Left cardiac atrium (tissue), 4 donors: ENCODE measurements at regions not wholly inside any gene's neighbourhood (a gene's known extent, or its start where the extent isn't known, plus 50 kb on each side); places are given as distances from the start of the nearest gene placed in this dataset.
"Not testable (repeated sequence)": the region's sequence is repeated elsewhere in the genome, so short reads cannot be mapped to it uniquely, and the experiment has no call there.

Experiments used
- ATAC-seq, 2 donors: fragments of 200-7000 bp; cut with Tn5 transposase; one replicate each; pipeline ENCODE4 v1.9.1; 2020; ENCODE audit warnings: mild to moderate bottlenecking in 2 of 2, moderate library complexity in 2 of 2
- DNase-seq: peaks from one replicate; pipeline ENCODE4 v3.0.0-alpha.2; 2020
- intact Hi-C, 2 donors: fragments of 100-400 bp; cut with DNase I; formaldehyde crosslinking; loops; one replicate each; pipeline versions ENCODE4 v1.14.1 to v1.15.1; 2022 to 2023
- donor health status: DM: no; HTN: yes; CAD: no.
- donor health status: DM: no; HTN: yes; CAD: no; lungs with severe emphysema.
- donor health status: DM: yes; HTN: yes; CAD: no.
- donor health status: Dilated cardiomyopathy.

DNA sequence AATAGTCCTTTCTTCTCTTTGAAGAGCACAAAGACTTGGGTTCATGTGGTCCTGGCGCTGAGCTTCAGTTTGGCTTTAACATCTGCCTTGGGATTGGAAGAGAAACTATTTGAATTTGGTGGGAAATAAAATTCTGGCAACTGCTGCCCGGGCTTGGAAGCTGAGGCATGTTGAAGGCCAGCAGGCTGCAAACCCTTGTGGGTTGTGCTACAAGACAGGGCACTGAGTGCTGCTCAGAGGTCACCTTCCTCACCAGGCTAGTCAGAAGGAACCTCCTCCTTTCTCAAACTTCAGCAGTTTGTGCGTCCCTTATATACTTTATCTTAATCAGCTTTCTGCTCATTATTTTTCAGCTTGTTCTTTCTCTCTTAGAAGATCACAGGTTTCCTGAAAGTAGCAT is 238.4 kb upstream of the TBX18 start:
- no peak for ATAC-seq
- intact Hi-C loops: no loop called here
- DNase-seq: no peak

DNA sequence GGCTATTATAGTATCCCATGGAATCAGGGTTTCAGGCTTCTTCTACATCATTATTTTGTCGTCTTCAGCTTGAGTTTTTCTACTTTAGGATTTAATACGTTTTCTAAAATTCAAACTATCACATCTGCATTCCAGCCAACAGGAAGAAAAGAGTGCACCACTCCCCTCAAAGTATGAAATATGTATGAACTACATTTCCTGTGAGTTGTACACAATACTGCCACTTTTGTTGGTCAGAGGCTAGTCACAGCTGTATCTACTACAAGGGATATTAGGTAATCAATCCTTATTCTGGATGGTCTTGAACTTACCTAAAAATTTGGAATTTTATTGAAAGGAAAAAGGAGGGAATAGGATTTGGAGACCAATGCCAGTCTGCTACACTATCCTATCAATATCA is 235.6 kb upstream of the TBX18 start:
- intact Hi-C loops: no loop called here
- no peak for DNase-seq
- ATAC-seq: no peak

DNA sequence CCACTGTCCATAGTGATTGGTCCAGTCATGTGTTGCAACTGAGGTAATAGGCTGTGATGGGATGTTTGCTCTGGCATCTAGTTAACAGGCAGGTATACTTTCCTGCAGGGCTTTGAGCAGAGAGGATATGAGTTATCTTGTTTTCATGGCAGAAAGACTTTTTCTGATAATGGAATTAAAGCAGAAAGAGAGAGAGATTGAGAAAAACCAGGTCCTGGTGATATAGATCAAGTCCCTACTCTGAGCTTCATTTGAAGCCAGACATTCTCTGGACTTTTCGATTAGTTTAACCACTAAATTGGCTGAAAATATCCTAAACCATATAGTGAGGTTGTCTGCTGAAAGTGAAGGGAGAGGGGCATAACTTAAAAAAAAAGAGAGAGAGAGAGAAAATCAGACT is 233.8 kb upstream of the TBX18 start:
- ATAC-seq (no peak), DNase-seq (no peak)
- intact Hi-C loops: no loop called here

DNA sequence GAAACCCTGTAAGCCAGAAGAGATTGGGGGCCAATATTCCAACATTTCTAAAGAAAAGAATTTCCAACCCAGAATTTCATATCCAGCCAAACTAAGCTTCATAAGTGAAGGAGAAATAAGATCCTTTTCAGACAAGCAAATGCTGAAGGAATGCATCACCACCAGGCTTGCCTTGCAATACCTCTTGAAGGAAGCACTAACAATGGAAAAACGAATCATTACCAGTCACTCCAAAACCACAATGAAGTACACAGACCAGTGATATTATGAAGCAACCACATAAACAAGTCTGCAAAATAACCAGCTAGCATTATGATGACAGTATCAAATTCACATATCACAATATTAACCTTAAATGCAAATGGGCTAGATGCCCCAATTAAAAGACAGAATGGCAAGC is 224.4 kb upstream of the TBX18 start:
- intact Hi-C loops, ATAC-seq, DNase-seq: not testable (repeated sequence)

DNA sequence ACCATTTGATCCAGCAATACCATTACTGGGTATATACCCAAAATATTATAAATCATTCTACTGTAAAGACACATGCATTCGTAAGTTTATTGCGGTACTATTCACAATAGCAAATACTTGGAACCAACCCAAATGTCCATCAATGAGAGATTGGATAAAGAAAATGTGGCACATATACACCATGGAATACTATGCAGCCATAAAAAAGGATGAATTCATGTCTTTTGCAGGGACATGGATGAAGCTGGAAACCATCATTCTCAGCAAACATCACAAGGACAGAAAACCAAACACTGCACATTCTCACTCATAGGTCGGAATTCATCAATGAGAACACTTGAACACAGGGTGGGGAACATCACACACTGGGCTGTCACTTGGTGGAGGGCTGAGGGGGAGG is 221.1 kb upstream of the TBX18 start:
- intact Hi-C loops, ATAC-seq, DNase-seq: not testable (repeated sequence)

DNA sequence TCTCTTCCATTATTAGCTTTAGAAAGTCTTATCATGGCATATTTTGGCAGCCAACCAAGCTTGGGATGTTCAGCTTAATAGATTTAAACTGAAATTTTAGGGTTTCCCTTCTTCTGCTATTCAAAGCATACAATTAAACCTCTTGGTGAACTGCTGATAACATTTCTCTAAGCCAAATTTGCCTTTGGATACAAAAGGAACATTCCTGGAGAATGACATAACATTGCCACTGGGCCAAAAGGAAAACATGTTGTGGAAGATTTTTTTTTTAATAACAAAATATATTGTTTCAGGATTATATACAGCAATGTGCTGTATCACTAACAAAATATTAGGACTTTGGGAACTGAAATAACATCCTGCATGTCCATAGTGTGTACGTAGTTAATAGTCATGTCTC is 215.1 kb upstream of the TBX18 start:
- no peak for DNase-seq
- intact Hi-C loops: no loop called here
- ATAC-seq: no peak

DNA sequence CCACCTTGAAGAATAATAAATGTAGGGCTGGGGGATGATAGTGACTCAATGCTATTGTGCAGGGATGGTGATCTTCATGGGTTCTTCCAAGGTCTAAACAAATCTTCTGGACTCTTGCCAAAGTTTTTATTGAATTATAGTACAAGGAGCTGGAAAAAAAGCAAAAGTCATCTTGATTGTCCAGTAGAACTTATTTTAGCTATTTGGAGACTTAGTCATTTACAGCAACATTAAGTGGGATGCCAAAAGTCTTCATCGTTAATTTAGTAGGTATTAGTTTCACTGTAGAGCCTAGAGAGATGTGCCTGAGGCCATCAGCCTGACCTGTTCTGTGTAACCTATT is 212.9 kb upstream of the TBX18 start:
- DNase-seq (no peak), ATAC-seq (no peak)
- intact Hi-C loops: no loop called here

DNA sequence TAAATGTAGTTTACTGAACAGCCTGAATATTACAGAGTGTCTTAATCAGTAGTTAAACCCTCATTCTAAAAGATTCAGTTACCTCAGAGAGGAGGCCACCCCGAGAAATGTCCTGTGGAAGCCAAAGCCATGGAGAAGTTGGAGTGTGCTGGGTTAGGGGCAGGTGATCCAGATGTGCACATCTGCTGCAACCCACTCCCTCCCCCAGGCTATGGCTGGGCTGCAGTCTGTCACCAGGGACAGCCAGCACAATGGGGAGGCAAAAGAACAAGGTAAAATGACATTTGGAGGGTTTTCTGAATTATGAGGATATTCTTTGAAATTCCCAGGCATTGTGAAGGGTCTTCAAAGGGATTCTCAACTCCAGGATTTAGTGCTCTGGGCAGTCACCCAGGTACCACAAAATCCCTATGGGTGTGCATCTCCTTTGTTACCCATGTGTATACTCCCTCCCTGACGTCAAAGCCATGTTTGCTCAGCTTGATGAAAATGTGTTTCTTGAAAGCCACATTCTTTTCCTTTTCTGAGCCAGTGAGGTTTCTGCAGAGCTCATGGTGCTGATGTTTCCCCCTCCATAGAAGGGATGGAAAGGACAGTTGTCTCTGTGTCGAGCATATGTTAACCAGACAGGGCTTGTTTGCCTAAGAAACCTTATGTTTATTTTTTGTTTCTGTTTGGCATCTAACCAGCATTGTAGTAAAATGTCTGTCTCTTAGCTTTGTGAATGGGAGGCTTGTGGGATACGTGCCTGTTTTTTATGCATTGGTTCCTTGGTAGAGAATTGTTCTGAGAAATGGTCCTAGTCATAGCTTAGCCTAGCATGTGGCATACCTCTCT is 212.3 kb upstream of the TBX18 start:
- ATAC-seq: peak in 1 of 2 donors; percentile 30
- no peak for DNase-seq
- intact Hi-C loops: no loop called here

DNA sequence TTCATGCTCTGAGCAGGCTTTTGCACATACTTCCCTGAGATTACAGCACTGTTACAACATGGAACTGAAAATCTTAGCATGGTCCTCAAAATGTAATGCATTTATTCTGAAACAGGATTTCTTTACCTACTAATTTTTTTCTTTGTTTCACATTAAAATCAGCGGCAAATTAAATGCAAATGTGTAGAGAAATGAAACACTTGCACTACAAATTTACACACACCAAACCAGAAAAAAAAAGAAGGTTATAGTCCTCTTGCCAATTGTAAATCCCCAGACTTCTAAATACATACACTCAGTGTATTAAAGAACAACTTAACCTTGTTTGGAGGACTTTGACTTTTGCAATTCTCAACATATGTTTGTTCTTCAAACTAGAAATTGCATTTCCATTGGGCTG is 210.9 kb upstream of the TBX18 start:
- intact Hi-C loops: no loop called here
- no peak for ATAC-seq
- no peak for DNase-seq

DNA sequence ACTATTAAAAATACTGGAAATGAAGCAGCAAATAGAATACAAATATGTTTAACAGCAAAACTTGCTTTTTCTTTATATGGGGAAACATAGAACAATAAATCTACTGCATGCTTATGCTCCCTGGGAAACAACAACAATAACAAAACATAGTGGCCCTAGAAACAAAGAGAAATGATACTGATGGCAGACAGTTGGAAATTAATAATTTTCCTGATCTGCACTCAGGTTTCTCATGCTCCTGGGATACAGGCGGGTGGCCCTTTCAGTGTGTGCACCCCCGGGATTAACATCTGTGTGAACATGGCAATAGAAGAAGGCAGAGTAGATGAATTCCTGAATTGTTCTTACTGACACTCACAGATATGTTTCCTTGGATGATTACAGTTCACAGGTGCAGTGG is 209.2 kb upstream of the TBX18 start:
- intact Hi-C loops: no loop called here
- no peak for ATAC-seq
- DNase-seq: no peak

DNA sequence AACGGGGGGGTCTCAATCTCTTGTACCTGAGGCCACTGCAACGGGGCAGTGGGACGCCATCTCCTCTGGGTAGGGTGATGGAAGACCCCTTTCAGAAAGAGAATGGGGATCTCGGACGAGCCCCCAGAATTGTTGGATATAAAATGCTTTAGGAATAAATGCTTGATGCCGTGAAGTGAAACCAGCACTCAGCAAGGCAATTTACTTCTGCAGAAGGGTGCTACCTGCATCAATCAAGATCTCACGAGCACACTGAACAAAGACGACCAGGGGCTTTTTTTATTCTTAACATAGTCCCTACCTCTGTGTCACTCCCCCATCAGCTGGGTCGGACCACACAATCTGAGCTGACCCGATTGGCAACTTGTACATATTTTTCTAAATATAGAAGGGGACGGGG is 203.6 kb upstream of the TBX18 start:
- intact Hi-C loops: no loop called here
- DNase-seq: no peak
- no peak for ATAC-seq

DNA sequence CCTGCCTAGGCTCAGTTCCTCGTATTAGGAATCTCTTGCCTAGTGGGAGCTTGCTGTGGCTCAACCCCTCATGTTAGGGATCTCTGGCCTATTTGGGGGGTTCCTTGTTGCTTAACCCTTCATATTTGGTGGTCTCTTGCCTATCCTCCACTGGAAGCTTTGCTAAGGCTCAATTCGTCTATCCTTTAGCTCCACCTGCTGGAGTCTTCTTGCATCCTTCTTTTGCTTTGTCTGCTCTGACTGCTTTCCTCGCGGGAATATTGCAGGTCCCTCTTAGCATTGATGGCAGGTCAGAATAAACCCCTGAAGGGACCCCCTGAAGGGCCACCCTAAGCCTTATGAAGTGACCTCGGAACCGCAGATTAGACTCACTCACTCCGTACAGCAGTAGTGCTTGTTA is 203.0 kb upstream of the TBX18 start:
- intact Hi-C loops: no loop called here
- ATAC-seq (no peak), DNase-seq (no peak)

DNA sequence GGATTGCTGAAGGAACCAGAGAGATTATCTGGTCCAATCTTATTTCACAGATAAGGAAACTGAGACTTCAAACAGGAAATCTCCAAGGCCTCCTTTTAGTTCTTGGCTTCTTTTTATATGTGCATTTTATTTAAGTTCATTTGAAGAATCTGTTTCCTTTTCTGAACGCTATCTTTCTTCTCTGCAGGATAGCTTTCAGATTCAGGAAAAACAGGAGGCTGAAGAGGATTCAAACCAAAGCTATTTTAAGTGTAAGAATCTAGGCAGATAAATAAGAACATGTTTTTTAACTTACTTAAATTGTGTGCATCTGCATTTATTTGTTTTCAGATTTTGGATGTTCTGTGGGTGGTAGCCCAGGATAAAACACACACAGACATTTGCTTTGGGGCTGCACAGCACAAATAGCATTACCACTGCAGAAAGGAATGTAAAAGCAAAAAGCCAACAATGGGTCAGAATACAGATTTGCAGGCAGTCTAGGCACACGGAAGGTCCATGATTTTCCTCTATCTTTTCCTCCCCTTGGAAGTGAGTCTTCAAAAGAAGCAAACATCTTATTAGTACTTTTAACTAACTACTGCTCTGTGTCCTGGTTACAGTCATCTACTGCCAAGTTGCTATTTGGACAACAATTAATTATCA is 188.8 kb upstream of the TBX18 start:
- intact Hi-C loops: no loop called here
- DNase-seq: no peak
- peak in 1 of 2 donors; percentile 53 for ATAC-seq

DNA sequence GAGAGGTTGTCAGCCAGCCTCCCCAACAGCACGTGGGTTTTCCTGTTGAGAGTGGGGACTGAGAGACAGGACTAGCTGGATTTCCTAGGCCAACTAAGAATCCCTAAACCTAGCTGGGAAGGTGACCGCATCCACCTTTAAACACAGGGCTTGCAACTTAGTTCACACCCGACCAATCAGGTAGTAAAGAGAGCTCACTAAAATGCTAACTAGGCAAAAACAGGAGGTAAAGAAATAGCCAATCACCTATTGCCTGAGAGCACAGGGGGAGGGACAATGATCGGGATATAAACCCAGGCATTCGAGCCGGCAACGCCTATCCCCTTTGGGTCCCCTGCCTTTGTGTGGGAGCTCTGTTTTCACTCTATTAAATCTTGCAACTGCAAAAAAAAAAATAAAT is 180.5 kb upstream of the TBX18 start:
- ATAC-seq, intact Hi-C loops, DNase-seq: not testable (repeated sequence)

DNA sequence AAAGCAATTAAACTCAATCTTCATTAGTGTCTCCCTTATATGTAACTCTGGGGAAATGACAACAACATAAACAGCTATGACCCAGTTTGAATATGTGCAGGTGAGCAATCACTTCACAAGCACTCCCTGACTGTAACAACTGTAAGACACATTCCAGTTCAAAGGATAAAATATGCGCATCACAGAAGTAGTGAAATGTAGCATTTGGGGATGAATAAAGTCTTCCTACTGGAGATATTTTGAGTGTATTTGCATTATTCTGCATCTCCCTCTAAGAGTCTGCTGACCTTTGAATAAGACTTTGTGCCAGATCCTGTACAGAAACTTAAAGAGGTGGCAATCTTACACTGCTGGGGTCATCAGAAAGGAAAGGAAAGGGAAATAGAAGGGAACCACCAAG is 179.5 kb upstream of the TBX18 start:
- no peak for DNase-seq
- intact Hi-C loops: no loop called here
- ATAC-seq: no peak

DNA sequence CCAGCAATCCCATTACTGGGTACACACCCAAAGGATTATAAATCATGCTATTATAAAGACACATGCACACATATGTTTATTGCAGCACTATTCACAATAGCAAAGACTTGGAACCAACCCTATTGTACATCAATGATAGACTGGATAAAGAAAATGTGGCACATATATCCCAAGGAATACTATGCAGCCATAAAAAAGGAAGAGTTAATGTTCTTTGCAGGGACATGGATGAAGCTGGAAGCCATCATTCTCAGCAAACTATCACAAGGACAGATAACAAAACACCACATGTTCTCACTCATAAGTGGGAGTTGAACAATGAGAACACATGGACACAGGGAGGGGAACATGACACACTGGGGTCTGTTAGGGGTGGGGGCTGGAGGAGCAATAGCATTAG is 177.2 kb upstream of the TBX18 start:
- DNase-seq, intact Hi-C loops, ATAC-seq: not testable (repeated sequence)

DNA sequence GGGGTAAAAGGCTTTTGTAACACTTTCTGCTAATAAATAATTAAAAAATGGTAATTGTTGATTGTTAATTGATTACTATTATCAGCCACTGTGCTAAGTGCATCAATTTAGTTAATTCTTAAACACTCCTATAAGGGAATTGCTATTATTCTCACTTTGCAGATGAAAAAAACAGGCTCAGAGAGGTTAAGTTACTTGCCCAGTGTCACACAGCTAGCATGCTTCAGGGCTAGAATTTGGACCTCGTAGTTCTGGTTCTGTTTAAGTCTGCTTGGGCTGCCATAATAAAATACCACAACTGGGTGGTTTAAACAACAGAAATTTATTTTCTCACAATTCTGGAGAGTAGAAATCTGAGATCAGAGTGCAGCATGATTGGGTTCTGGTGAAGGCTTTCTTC is 164.8 kb upstream of the TBX18 start:
- intact Hi-C loops: no loop called here
- ATAC-seq (no peak), DNase-seq (no peak)

DNA sequence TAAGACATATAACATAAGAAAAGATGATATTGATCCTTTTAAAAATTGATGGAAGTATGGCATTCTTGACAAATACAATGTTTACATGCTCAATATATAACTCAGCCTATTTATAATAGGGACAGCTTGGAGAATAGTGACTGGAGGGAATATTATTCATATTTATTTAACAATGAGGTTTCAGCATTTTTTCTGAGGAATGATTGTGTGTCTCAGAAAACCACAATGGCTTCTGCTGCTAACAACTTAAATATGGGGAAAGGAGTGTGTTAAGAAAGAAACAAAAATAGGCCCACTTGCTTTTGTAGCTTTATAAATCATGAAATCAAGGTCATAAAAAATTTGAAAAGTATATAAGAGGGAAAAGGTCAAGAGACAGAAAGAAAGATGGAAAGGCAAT is 163.2 kb upstream of the TBX18 start:
- intact Hi-C loops: no loop called here
- DNase-seq (no peak), ATAC-seq (no peak)

DNA sequence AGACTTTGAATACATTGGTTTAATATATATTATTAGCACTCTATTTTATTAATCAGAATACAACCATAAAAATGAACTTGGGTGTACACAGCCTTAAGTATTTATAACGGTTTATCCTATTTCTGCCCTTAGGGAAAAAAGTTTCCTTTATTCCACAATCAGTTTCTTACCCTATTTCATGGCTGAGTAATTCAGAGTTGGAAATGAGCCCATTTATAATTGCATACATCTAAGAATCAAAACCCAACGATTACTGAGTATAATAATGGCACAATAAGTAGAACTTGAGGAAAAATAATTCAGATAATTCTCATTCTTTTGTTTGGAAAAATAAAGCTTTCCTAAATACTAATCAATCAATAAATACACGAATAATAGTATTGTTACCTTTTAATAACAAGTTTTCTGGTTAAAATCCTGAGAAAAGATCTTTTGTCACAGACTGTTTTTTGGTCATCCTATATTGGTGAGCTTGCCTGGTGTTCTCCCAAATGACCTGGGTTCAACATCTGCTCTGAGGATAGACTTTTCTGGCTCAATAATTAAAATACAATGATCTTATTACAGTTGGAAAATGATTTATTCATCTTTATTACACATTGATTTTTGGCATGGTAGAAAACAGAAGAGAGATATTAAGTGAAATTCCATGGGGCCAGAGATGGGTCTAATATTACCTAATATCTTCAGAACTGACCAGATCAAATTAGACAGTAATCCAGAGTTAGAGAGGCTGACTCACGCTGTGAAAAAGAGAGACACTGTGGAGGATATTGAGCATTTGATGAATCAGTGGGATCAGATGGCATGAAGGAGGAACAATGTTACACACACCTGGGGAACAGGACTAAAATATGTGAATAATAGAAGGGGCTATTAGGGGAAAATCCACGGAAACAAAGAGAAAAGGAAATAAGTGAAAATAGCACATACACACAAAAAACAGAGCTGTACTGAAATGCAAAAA is 162.1 kb upstream of the TBX18 start:
- ATAC-seq (no peak), DNase-seq (no peak)
- intact Hi-C loops: no loop called here

DNA sequence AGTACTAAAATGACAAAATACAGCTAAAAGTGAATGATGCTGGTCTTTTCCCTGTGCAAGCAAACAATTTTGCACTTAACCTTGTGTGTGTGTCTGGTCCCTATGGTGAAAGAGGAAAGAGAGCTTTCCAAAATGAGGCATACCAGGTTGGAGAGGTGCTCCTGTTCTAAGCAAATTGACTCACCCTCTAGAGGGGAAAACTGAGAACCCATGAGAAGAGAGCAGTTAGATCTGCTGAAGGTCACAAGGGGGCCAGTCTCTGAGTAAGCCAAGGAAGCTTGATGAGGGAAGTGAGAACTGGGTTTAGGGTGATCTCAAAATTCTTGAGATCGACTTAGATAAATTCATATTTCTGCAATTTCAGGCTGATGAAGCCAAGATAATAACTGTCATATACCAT is 157.5 kb upstream of the TBX18 start:
- ATAC-seq (no peak), DNase-seq (no peak)
- intact Hi-C loops: no loop called here
